ENCODE measurements at regions not wholly inside any gene's neighbourhood (a gene's known extent, or its start where the extent isn't known, plus 50 kb on each side); places are given as distances from the start of the nearest gene placed in this dataset.

- TF ChIP-seq EZH2 (IDR thresholded peaks at IDR 0.05; ENCODE audit: low read depth) = no peak
- TF ChIP-seq, protein P1, sequence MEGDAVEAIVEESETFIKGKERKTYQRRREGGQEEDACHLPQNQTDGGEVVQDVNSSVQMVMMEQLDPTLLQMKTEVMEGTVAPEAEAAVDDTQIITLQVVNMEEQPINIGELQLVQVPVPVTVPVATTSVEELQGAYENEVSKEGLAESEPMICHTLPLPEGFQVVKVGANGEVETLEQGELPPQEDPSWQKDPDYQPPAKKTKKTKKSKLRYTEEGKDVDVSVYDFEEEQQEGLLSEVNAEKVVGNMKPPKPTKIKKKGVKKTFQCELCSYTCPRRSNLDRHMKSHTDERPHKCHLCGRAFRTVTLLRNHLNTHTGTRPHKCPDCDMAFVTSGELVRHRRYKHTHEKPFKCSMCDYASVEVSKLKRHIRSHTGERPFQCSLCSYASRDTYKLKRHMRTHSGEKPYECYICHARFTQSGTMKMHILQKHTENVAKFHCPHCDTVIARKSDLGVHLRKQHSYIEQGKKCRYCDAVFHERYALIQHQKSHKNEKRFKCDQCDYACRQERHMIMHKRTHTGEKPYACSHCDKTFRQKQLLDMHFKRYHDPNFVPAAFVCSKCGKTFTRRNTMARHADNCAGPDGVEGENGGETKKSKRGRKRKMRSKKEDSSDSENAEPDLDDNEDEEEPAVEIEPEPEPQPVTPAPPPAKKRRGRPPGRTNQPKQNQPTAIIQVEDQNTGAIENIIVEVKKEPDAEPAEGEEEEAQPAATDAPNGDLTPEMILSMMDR (conservative IDR thresholded peaks at IDR 0.05) = no peak
These were observed 168.5 kb upstream of the ID4 start for GRCh38 chr6:19668710-19669109.

Data from PC-9 (cell line).